GM18505 (cell line): ENCODE measurements at regions not wholly inside any gene's neighbourhood (a gene's known extent, or its start where the extent isn't known, plus 50 kb on each side); places are given as distances from the start of the nearest gene placed in this dataset.

Experiments
- ATAC-seq: cut with Tn5 transposase; IDR thresholded peaks from one replicate; pipeline ENCODE4 v1.9.1; 2021; ENCODE audit not compliant: unreplicated experiment
- POLR2A ChIP-seq: IDR thresholded peaks from 4 replicates; pipeline ENCODE4 v1.6.1; 2011; ENCODE audit warnings: borderline replicate concordance; ENCODE audit not compliant: insufficient read depth, insufficient read length; ENCODE audit errors: extremely low read depth

DNA sequence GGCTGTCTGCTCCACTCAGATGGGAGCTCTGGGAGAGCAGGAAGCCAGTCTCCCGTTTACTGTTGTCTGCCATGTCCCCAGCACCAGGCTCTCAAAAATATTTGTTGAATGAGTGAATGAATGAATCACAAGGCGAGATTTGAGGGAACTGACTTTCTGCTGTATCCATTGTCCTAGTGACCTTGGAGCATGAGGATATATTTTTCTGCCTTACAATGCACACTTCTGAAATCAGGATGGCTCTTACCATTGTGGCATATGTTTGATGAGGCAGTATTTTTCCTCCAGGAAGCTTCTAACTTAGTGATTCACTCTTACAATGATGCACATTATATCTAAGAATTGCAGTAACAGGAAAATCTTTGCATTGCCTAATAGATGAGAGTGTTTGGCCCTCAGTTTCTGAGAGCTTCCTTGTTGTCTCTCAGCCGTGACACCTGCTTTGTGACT lies 136.4 kb downstream of the RPS24 start:
- no peak for TF ChIP-seq POLR2A
- ATAC-seq = no peak

GRCh38 chr10:78171633-78172400 lies 138.2 kb downstream of the RPS24 start:
- no peak for ATAC-seq
- TF ChIP-seq POLR2A = no peak

GRCh38 chr10:78173360-78174015 lies 139.8 kb downstream of the RPS24 start:
- TF ChIP-seq POLR2A = no peak
- no peak for ATAC-seq

GRCh38 chr10:78175444-78176015 lies 141.9 kb downstream of the RPS24 start:
- ATAC-seq = no peak
- no peak for TF ChIP-seq POLR2A

GRCh38 chr10:78176320-78177317 lies 143.0 kb downstream of the RPS24 start:
- no peak for TF ChIP-seq POLR2A
- no peak for ATAC-seq

DNA sequence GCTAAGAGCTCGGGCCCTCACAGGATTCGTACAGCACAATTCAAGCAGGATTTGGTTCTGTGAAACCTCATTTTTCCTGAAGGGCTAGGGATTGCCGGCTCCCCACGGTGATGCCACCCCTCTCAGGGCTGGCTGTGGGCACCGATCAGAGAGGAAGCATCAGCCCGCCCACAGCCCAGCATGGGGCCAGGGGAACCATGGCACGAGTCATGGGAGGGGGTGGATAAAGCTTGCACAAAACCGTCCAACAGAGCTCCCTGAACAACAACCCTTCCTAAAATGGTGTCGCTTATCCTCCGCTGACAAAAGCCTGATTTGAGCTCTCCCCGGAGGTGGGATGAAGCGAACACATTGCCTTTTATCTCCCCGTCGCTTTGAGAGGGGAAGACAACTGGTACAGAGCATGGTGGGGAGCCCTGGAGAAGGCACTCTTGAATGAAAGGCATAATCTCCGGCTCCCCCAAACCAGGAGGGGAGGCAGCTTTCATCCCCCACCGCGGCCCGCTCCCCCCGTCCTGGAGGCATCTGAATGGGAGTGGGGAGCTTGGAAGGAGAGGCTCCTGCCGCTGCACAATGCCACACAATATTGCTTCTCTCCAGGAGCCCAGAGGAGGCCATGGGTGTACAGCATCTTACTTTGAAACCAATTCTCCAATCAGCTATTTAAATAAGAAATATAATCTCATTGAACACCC lies 144.0 kb downstream of the RPS24 start:
- ATAC-seq = no peak
- TF ChIP-seq POLR2A = no peak

GRCh38 chr10:78178397-78178796 lies 144.7 kb downstream of the RPS24 start:
- TF ChIP-seq POLR2A = no peak
- ATAC-seq = no peak

- no peak for ATAC-seq
- no peak for TF ChIP-seq POLR2A
Observed at GRCh38 chr10:78178940-78179339, 145.3 kb downstream of the RPS24 start.

GRCh38 chr10:78179886-78180705 lies 146.4 kb downstream of the RPS24 start:
- TF ChIP-seq POLR2A = no peak
- no peak for ATAC-seq

GRCh38 chr10:78181381-78182055 lies 147.9 kb downstream of the RPS24 start:
- no peak for TF ChIP-seq POLR2A
- ATAC-seq = no peak

GRCh38 chr10:78182841-78183240 lies 149.2 kb downstream of the RPS24 start:
- no peak for ATAC-seq
- no peak for TF ChIP-seq POLR2A
